SK-N-MC (cell line): ENCODE measurements at regions not wholly inside any gene's neighbourhood (a gene's known extent, or its start where the extent isn't known, plus 50 kb on each side); places are given as distances from the start of the nearest gene placed in this dataset.

ENCODE experiments used
- EZH2 ChIP-seq: fragments of 200-600 bp; sonication (generic); IDR thresholded peaks from one replicate; pipeline ENCODE4 v1.6.1; 2017; ENCODE audit warnings: antibody characterized with exemption
- FOXP2 ChIP-seq: optimal IDR thresholded peaks from 2 replicates; pipeline ENCODE3; 2011; ENCODE audit warnings: mild to moderate bottlenecking, moderate library complexity; ENCODE audit not compliant: insufficient read depth; ENCODE audit errors: extremely low read length, control extremely low read depth
- POLR2AphosphoS5 ChIP-seq: IDR thresholded peaks from 2 replicates; pipeline ENCODE4 v1.6.1; 2012; ENCODE audit warnings: mild to moderate bottlenecking, low read depth, low read length, borderline replicate concordance

- TF ChIP-seq POLR2AphosphoS5 (no peak), EZH2 (no peak), FOXP2 (no peak)
These were observed 531.3 kb upstream of the MAN1A1 start for GRCh38 chr6:119880840-119881239.
